GM23338 (cell line): ENCODE measurements at regions not wholly inside any gene's neighbourhood (a gene's known extent, or its start where the extent isn't known, plus 50 kb on each side); places are given as distances from the start of the nearest gene placed in this dataset.

Experiments used
- CREB1 ChIP-seq: fragments of 250-450 bp; sonication (Bioruptor Pico); IDR thresholded peaks from 2 replicates; pipeline ENCODE4 v1.5.0; 2020; ENCODE audit warnings: low read depth, mild to moderate bottlenecking, moderate library complexity
- EZH2 ChIP-seq: fragments of 200-600 bp; sonication (generic); IDR thresholded peaks from one replicate; pipeline ENCODE4 v1.8.0; 2017; ENCODE audit warnings: antibody characterized with exemption, mild to moderate bottlenecking, low read depth; ENCODE audit not compliant: unreplicated experiment
- EZH2phosphoT487 ChIP-seq: fragments of 200-600 bp; sonication (generic); IDR thresholded peaks from one replicate; pipeline ENCODE4 v1.8.1; 2018; ENCODE audit warnings: antibody characterized with exemption; ENCODE audit not compliant: unreplicated experiment
- JUNB ChIP-seq: IDR thresholded peaks from one replicate; pipeline ENCODE4 v1.6.1; 2016; ENCODE audit warnings: antibody characterized with exemption; ENCODE audit not compliant: unreplicated experiment
- NANOG ChIP-seq: IDR thresholded peaks from 2 replicates; pipeline ENCODE4 v1.6.1; 2016; ENCODE audit warnings: antibody characterized with exemption, borderline replicate concordance
- POLR2AphosphoS5 ChIP-seq: IDR thresholded peaks from 2 replicates; pipeline ENCODE4 v1.6.1; 2016; ENCODE audit warnings: antibody characterized with exemption, low read depth
- STAT1 ChIP-seq: IDR thresholded peaks from one replicate; pipeline ENCODE4 v1.6.1; 2016; ENCODE audit warnings: antibody characterized with exemption; ENCODE audit not compliant: unreplicated experiment
- ZNF114 ChIP-seq: fragments of 250-450 bp; sonication (Bioruptor Pico); IDR thresholded peaks from 2 replicates; pipeline ENCODE4 v1.5.0; 2020; ENCODE audit warnings: mild to moderate bottlenecking, moderate library complexity
- ZNF331 ChIP-seq: fragments of 250-450 bp; sonication (Bioruptor Pico); IDR thresholded peaks from 2 replicates; pipeline ENCODE4 v1.5.0; 2020; ENCODE audit warnings: low read depth, mild to moderate bottlenecking, moderate library complexity
- TF ChIP-seq, protein P1 (sequence below), 2 experiments: fragments of 200-600 bp in 1 of 2; sonication (generic) in 1 of 2; conservative IDR thresholded peaks; 2 replicates each; pipeline versions ENCODE4 v1.5.1 to v1.6.1; 2016 to 2017; ENCODE audit warnings: antibody characterized with exemption in 2 of 2, low read depth in 2 of 2, mild to moderate bottlenecking in 2 of 2, moderate library complexity in 1 of 2
- TF ChIP-seq, protein P2 (sequence below): IDR thresholded peaks from one replicate; pipeline ENCODE4 v1.6.1; 2018; ENCODE audit warnings: antibody characterized with exemption; ENCODE audit not compliant: unreplicated experiment
- TF ChIP-seq, protein P3 (sequence below): IDR thresholded peaks from 2 replicates; pipeline ENCODE4 v1.6.1; 2016; ENCODE audit warnings: antibody characterized with exemption
- TF ChIP-seq, protein P4 (sequence below): fragments of 250-450 bp; sonication (Bioruptor Pico); IDR thresholded peaks from 2 replicates; pipeline ENCODE4 v1.5.0; 2020; ENCODE audit warnings: mild to moderate bottlenecking, moderate library complexity

- TF ChIP-seq, protein P1, sequence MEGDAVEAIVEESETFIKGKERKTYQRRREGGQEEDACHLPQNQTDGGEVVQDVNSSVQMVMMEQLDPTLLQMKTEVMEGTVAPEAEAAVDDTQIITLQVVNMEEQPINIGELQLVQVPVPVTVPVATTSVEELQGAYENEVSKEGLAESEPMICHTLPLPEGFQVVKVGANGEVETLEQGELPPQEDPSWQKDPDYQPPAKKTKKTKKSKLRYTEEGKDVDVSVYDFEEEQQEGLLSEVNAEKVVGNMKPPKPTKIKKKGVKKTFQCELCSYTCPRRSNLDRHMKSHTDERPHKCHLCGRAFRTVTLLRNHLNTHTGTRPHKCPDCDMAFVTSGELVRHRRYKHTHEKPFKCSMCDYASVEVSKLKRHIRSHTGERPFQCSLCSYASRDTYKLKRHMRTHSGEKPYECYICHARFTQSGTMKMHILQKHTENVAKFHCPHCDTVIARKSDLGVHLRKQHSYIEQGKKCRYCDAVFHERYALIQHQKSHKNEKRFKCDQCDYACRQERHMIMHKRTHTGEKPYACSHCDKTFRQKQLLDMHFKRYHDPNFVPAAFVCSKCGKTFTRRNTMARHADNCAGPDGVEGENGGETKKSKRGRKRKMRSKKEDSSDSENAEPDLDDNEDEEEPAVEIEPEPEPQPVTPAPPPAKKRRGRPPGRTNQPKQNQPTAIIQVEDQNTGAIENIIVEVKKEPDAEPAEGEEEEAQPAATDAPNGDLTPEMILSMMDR (conservative IDR thresholded peaks at IDR 0.05; ENCODE audit: low read depth in 2 of 2) = no peak
- TF ChIP-seq EZH2 (no peak), POLR2AphosphoS5 (no peak), EZH2phosphoT487 (no peak), NANOG (no peak), CREB1 (no peak), ZNF114 (no peak), STAT1 (no peak), JUNB (no peak), ZNF331 (CRISPR knock-in tag) (no peak)
- TF ChIP-seq, protein P2, sequence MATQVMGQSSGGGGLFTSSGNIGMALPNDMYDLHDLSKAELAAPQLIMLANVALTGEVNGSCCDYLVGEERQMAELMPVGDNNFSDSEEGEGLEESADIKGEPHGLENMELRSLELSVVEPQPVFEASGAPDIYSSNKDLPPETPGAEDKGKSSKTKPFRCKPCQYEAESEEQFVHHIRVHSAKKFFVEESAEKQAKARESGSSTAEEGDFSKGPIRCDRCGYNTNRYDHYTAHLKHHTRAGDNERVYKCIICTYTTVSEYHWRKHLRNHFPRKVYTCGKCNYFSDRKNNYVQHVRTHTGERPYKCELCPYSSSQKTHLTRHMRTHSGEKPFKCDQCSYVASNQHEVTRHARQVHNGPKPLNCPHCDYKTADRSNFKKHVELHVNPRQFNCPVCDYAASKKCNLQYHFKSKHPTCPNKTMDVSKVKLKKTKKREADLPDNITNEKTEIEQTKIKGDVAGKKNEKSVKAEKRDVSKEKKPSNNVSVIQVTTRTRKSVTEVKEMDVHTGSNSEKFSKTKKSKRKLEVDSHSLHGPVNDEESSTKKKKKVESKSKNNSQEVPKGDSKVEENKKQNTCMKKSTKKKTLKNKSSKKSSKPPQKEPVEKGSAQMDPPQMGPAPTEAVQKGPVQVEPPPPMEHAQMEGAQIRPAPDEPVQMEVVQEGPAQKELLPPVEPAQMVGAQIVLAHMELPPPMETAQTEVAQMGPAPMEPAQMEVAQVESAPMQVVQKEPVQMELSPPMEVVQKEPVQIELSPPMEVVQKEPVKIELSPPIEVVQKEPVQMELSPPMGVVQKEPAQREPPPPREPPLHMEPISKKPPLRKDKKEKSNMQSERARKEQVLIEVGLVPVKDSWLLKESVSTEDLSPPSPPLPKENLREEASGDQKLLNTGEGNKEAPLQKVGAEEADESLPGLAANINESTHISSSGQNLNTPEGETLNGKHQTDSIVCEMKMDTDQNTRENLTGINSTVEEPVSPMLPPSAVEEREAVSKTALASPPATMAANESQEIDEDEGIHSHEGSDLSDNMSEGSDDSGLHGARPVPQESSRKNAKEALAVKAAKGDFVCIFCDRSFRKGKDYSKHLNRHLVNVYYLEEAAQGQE = no peak
- TF ChIP-seq, protein P3, sequence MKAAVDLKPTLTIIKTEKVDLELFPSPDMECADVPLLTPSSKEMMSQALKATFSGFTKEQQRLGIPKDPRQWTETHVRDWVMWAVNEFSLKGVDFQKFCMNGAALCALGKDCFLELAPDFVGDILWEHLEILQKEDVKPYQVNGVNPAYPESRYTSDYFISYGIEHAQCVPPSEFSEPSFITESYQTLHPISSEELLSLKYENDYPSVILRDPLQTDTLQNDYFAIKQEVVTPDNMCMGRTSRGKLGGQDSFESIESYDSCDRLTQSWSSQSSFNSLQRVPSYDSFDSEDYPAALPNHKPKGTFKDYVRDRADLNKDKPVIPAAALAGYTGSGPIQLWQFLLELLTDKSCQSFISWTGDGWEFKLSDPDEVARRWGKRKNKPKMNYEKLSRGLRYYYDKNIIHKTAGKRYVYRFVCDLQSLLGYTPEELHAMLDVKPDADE = no peak
- TF ChIP-seq, protein P4, sequence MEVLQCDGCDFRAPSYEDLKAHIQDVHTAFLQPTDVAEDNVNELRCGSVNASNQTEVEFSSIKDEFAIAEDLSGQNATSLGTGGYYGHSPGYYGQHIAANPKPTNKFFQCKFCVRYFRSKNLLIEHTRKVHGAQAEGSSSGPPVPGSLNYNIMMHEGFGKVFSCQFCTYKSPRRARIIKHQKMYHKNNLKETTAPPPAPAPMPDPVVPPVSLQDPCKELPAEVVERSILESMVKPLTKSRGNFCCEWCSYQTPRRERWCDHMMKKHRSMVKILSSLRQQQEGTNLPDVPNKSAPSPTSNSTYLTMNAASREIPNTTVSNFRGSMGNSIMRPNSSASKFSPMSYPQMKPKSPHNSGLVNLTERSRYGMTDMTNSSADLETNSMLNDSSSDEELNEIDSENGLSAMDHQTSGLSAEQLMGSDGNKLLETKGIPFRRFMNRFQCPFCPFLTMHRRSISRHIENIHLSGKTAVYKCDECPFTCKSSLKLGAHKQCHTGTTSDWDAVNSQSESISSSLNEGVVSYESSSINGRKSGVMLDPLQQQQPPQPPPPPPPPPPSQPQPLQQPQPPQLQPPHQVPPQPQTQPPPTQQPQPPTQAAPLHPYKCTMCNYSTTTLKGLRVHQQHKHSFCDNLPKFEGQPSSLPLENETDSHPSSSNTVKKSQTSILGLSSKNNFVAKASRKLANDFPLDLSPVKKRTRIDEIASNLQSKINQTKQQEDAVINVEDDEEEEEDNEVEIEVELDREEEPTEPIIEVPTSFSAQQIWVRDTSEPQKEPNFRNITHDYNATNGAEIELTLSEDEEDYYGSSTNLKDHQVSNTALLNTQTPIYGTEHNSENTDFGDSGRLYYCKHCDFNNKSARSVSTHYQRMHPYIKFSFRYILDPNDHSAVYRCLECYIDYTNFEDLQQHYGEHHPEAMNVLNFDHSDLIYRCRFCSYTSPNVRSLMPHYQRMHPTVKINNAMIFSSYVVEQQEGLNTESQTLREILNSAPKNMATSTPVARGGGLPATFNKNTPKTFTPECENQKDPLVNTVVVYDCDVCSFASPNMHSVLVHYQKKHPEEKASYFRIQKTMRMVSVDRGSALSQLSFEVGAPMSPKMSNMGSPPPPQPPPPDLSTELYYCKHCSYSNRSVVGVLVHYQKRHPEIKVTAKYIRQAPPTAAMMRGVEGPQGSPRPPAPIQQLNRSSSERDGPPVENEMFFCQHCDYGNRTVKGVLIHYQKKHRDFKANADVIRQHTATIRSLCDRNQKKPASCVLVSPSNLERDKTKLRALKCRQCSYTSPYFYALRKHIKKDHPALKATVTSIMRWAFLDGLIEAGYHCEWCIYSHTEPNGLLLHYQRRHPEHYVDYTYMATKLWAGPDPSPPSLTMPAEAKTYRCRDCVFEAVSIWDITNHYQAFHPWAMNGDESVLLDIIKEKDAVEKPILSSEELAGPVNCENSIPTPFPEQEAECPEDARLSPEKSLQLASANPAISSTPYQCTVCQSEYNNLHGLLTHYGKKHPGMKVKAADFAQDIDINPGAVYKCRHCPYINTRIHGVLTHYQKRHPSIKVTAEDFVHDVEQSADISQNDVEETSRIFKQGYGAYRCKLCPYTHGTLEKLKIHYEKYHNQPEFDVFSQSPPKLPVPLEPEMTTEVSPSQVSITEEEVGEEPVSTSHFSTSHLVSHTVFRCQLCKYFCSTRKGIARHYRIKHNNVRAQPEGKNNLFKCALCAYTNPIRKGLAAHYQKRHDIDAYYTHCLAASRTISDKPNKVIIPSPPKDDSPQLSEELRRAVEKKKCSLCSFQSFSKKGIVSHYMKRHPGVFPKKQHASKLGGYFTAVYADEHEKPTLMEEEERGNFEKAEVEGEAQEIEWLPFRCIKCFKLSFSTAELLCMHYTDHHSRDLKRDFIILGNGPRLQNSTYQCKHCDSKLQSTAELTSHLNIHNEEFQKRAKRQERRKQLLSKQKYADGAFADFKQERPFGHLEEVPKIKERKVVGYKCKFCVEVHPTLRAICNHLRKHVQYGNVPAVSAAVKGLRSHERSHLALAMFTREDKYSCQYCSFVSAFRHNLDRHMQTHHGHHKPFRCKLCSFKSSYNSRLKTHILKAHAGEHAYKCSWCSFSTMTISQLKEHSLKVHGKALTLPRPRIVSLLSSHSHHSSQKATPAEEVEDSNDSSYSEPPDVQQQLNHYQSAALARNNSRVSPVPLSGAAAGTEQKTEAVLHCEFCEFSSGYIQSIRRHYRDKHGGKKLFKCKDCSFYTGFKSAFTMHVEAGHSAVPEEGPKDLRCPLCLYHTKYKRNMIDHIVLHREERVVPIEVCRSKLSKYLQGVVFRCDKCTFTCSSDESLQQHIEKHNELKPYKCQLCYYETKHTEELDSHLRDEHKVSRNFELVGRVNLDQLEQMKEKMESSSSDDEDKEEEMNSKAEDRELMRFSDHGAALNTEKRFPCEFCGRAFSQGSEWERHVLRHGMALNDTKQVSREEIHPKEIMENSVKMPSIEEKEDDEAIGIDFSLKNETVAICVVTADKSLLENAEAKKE = no peak
Observed at GRCh38 chr2:33806041-33806440, 206.9 kb upstream of the FAM98A start.
